GM12878 (cell line): ENCODE measurements at regions not wholly inside any gene's neighbourhood (a gene's known extent, or its start where the extent isn't known, plus 50 kb on each side); places are given as distances from the start of the nearest gene placed in this dataset.
"Not testable (repeated sequence)": the region's sequence is repeated elsewhere in the genome, so short reads cannot be mapped to it uniquely, and the experiment has no call there.

Source experiments
- ATAC-seq: fragments of 200-7000 bp; cut with Tn5 transposase; 3 replicates; pipeline ENCODE4 v1.9.1; 2020; ENCODE audit warnings: mild to moderate bottlenecking, moderate library complexity
- BruUV-seq: library from RNA; stranded (reverse); fragments of 400-500 nt; replicated peaks from 2 replicates; lab custom pipeline; 2021; lab: Mats Ljungman, UMichigan
- CTCF ChIA-PET: fragments of 300-600 bp; sonication (Branson Sonifier 250); formaldehyde crosslinking; extraction: SDS; loops from one replicate; lab custom pipeline; 2021; ENCODE audit warnings: inconsistent platforms; lab: Yijun Ruan, JAX
- POLR2A ChIA-PET: fragments of 350-600 bp; formaldehyde crosslinking; extraction: SDS; loops from one replicate; lab custom pipeline; 2021; ENCODE audit warnings: inconsistent platforms; lab: Charles Lee
- RAD21 ChIA-PET: fragments of 300-600 bp; sonication (Branson Sonifier 250); formaldehyde crosslinking; loops from one replicate; lab custom pipeline; 2023; ENCODE audit warnings: antibody characterized with exemption; ENCODE audit not compliant: unreplicated experiment; lab: Charles Lee
- SMC1A ChIA-PET: fragments of 300-600 bp; sonication (Branson Sonifier 250); formaldehyde crosslinking; loops from one replicate; lab custom pipeline; 2023; ENCODE audit not compliant: unreplicated experiment, uncharacterized antibody; lab: Charles Lee
- DNase-seq: peaks from one replicate; pipeline ENCODE4 v3.0.0-alpha.2; 2011; ENCODE audit warnings: low read depth, low spot score
- FAIRE-seq: peaks from 3 replicates; lab custom pipeline; 2011; peaks lifted over from hg19 to GRCh38; lab: Jason Lieb, UNC
- H2AFZ ChIP-seq: 2 replicates; pipeline ENCODE4 v1.6.0; 2011; ENCODE audit warnings: low read depth, low read length, control low read depth; ENCODE audit not compliant: control insufficient read depth
- H3K27ac ChIP-seq: 2 replicates; pipeline ENCODE4 v1.5.1; 2011; ENCODE audit warnings: control low read depth; ENCODE audit not compliant: control insufficient read depth, insufficient read depth
- H3K27me3 ChIP-seq, 2 experiments: replicated peaks in 1 of 2; 2 replicates each; pipeline versions ENCODE4 v1.6.0 to v1.6.1; 2011; ENCODE audit warnings: low read length in 1 of 2; ENCODE audit not compliant: control insufficient read depth in 2 of 2, insufficient read depth in 2 of 2
- H3K36me3 ChIP-seq, 2 experiments: 2 replicates each; pipeline ENCODE4 v1.5.1; 2011; ENCODE audit warnings: low read length in 1 of 2; ENCODE audit not compliant: control insufficient read depth in 2 of 2, insufficient read depth in 2 of 2
- H3K4me1 ChIP-seq: 2 replicates; pipeline ENCODE4 v1.6.1; 2011; ENCODE audit warnings: mild to moderate bottlenecking, low read length, moderate library complexity, mixed read lengths; ENCODE audit not compliant: control insufficient read depth, insufficient read depth
- H3K4me2 ChIP-seq: 2 replicates; pipeline ENCODE4 v1.6.0; 2011; ENCODE audit warnings: control low read depth; ENCODE audit not compliant: control insufficient read depth, insufficient read depth
- H3K4me3 ChIP-seq: fragments of 200-600 bp; sonication (generic); 2 replicates; pipeline ENCODE4 v1.5.1; 2016
- H3K79me2 ChIP-seq: 2 replicates; pipeline ENCODE4 v1.6.0; 2011; ENCODE audit warnings: low read length; ENCODE audit not compliant: control insufficient read depth, insufficient read depth
- H3K9ac ChIP-seq: 2 replicates; pipeline ENCODE4 v1.8.0; 2011; ENCODE audit warnings: low read length, control low read depth, mixed read lengths; ENCODE audit not compliant: control insufficient read depth, insufficient read depth
- H3K9me3 ChIP-seq: replicated peaks from 3 replicates; pipeline ENCODE4 v1.5.1; 2011; ENCODE audit warnings: mild to moderate bottlenecking, low read length; ENCODE audit not compliant: control insufficient read depth, insufficient read depth
- H4K20me1 ChIP-seq: 2 replicates; pipeline ENCODE4 v1.6.0; 2011; ENCODE audit not compliant: control insufficient read depth, insufficient read depth
- ATF7 ChIP-seq: fragments of 450-650 bp; IDR thresholded peaks from 2 replicates; pipeline ENCODE4 v1.6.1; 2016; ENCODE audit warnings: low read depth, mild to moderate bottlenecking
- BACH1 ChIP-seq: fragments of 450-650 bp; IDR thresholded peaks from 2 replicates; pipeline ENCODE4 v1.6.1; 2017; ENCODE audit warnings: mild to moderate bottlenecking, borderline replicate concordance
- BCL11A ChIP-seq: IDR thresholded peaks from 2 replicates; pipeline ENCODE4 v1.6.1; 2011; ENCODE audit warnings: low read depth, low read length
- CBX5 ChIP-seq: sonication (generic); IDR thresholded peaks from 2 replicates; pipeline ENCODE4 v1.6.1; 2016; ENCODE audit warnings: low read depth, moderate library complexity, mild to moderate bottlenecking, inconsistent platforms
- CREB1 ChIP-seq: IDR thresholded peaks from 2 replicates; pipeline ENCODE4 v1.6.1; 2012; ENCODE audit warnings: low read depth, mild to moderate bottlenecking, inconsistent platforms
- ESRRA ChIP-seq: IDR thresholded peaks from 2 replicates; pipeline ENCODE4 v1.6.1; 2012; ENCODE audit warnings: mild to moderate bottlenecking, low read length, improper control_type of control experiment
- HCFC1 ChIP-seq: fragments of 150-350 bp; IDR thresholded peaks from 2 replicates; pipeline ENCODE4 v1.6.1; 2014; ENCODE audit warnings: low read length
- HDAC2 ChIP-seq: fragments of 200-600 bp; sonication (generic); IDR thresholded peaks from 2 replicates; pipeline ENCODE4 v1.6.1; 2017
- IRF4 ChIP-seq: IDR thresholded peaks from 2 replicates; pipeline ENCODE4 v1.6.1; 2011; ENCODE audit warnings: low read depth, low read length
- LARP7 ChIP-seq: fragments of 450-650 bp; IDR thresholded peaks from 2 replicates; pipeline ENCODE4 v1.6.1; 2017; ENCODE audit warnings: mild to moderate bottlenecking
- PAX5 ChIP-seq: IDR thresholded peaks from 2 replicates; pipeline ENCODE4 v1.6.1; 2011; ENCODE audit warnings: low read depth, low read length, borderline replicate concordance
- SIN3A ChIP-seq: IDR thresholded peaks from 2 replicates; pipeline ENCODE4 v1.6.1; 2012; ENCODE audit warnings: low read depth, low read length, improper control_type of control experiment
- SPI1 ChIP-seq: IDR thresholded peaks from 2 replicates; pipeline ENCODE4 v1.6.1; 2011; ENCODE audit warnings: low read depth, mild to moderate bottlenecking, low read length, moderate library complexity, borderline replicate concordance; ENCODE audit not compliant: insufficient read depth
- STAT1 ChIP-seq: fragments of 450-650 bp; conservative IDR thresholded peaks from 2 replicates; pipeline ENCODE4 v1.6.1; 2014; ENCODE audit warnings: antibody characterized with exemption, mild to moderate bottlenecking
- TAF1 ChIP-seq: IDR thresholded peaks from 2 replicates; pipeline ENCODE4 v1.6.1; 2011; ENCODE audit warnings: mild to moderate bottlenecking, low read depth, low read length, borderline replicate concordance
- WRNIP1 ChIP-seq: IDR thresholded peaks from 2 replicates; pipeline ENCODE4 v1.6.1; 2011; ENCODE audit warnings: low read depth, low read length, improper control_type of control experiment, borderline replicate concordance
- WGBS: methylation state at CpG from one replicate; pipeline ENCODE4 v1.1.6; 2016; ENCODE audit warnings: low lambda C conversion rate; ENCODE audit not compliant: insufficient replicate concordance, insufficient coverage; ENCODE audit errors: missing lambda C conversion rate; 5-methylcytosine and 5-hydroxymethylcytosine counted together
- in situ Hi-C: fragments of 300-500 bp; cut with MboI; formaldehyde crosslinking; loops from 9 replicates; pipeline ENCODE4 v1.14.3; 2018; ENCODE audit warnings: mixed read lengths
- intact Hi-C: fragments of 100-400 bp; cut with micrococcal nuclease; formaldehyde crosslinking; loops from one replicate; pipeline ENCODE4 v1.14.2; 2022; ENCODE audit not compliant: unreplicated experiment
- TF ChIP-seq, protein P1 (sequence below): fragments of 450-650 bp; IDR thresholded peaks from 2 replicates; pipeline ENCODE4 v1.6.1; 2014; ENCODE audit warnings: mild to moderate bottlenecking
- TF ChIP-seq, protein P2 (sequence below): IDR thresholded peaks from 2 replicates; pipeline ENCODE4 v1.6.1; 2012; ENCODE audit warnings: low read length, inconsistent platforms

DNA sequence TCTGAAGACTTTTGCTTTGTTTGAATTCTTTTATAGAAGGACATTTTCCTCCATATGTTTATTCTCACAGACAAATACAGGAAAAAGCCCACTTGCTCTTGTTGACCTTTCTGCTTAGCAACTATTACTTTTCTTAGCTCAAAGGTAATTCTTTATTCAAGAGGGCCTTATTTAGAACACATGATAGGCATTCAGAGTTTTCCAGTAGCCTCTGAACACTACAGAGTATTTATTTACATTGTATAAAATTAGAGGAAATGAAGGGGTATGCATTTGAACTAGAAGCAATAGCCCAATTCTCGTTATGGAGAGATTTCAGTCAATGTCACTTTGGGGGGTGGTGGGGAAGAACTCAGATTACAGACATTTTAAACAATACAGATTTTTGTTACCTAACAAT lies 581.7 kb downstream of the KCNJ2 start:
- in situ Hi-C loops: loop anchor here (25.0 kb wide), 1 partner anchor 1636 kb away; no protein-coding TSS in a partner anchor
- Histone ChIP-seq H3K4me2 (no peak overlapping the region), H3K79me2 (no peaks in the 10 kb centered on the region), H3K27me3 (no peaks in the 10 kb centered on the region), H3K36me3 (no peaks in the 10 kb centered on the region), H3K4me3 (no peak overlapping the region)
- RAD21 ChIA-PET: no interaction called here
- 0% methylated on average over 1 of the region's 1 CpG for WGBS
- intact Hi-C loops: no loop called here
- DNase-seq: no peak
- TF ChIP-seq HCFC1 (no peak), BACH1 (no peak), IRF4 (no peak), ATF7 (no peak), CREB1 (no peak), SPI1 (no peak), CBX5 (no peak), PAX5 (no peak), TAF1 (no peak), ESRRA (no peak), SIN3A (no peak), LARP7 (no peak), BCL11A (no peak), HDAC2 (no peak), WRNIP1 (no peak), STAT1 (no peak)
- TF ChIP-seq, protein P1, sequence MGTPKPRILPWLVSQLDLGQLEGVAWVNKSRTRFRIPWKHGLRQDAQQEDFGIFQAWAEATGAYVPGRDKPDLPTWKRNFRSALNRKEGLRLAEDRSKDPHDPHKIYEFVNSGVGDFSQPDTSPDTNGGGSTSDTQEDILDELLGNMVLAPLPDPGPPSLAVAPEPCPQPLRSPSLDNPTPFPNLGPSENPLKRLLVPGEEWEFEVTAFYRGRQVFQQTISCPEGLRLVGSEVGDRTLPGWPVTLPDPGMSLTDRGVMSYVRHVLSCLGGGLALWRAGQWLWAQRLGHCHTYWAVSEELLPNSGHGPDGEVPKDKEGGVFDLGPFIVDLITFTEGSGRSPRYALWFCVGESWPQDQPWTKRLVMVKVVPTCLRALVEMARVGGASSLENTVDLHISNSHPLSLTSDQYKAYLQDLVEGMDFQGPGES: no peak
- TF ChIP-seq, protein P2, sequence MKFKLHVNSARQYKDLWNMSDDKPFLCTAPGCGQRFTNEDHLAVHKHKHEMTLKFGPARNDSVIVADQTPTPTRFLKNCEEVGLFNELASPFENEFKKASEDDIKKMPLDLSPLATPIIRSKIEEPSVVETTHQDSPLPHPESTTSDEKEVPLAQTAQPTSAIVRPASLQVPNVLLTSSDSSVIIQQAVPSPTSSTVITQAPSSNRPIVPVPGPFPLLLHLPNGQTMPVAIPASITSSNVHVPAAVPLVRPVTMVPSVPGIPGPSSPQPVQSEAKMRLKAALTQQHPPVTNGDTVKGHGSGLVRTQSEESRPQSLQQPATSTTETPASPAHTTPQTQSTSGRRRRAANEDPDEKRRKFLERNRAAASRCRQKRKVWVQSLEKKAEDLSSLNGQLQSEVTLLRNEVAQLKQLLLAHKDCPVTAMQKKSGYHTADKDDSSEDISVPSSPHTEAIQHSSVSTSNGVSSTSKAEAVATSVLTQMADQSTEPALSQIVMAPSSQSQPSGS: no peak
- TF ChIP-seq, all 136 proteins: peak for 0
- H3K4me1 ChIP-seq: no peaks in the 10 kb centered on the region
- no peak for ATAC-seq
- POLR2A ChIA-PET: no interaction called here
- no TSS peak for BruUV-seq
- CTCF ChIA-PET: no interaction called here
- SMC1A ChIA-PET: no interaction called here
- H3K27ac ChIP-seq: no peak overlapping the region
- FAIRE-seq: no peak
- no peak overlapping the region for H3K9ac ChIP-seq
- no peaks in the 10 kb centered on the region for H3K9me3 ChIP-seq
- no peaks in the 10 kb centered on the region for H4K20me1 ChIP-seq
- H2AFZ ChIP-seq: no peak overlapping the region

DNA sequence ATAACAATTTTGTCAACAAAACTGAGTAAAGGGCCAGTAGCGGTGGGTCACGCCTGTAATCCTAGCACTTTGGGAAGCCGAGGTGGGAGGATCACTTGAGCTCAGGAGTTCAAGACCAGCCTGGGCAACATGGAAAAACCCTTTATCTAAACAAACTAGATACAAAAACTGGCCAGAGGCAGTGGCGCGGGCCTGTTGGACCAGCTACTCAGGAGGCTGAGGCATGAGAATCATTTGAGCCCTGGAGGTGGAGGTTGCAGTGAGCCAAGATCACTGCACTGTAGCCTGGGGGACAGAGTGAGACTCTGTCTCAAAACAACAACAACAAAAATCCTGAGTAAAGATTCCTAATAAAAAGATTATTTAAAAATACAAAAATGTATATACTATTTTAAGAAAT lies 583.1 kb downstream of the KCNJ2 start:
- DNase-seq, H3K9me3 ChIP-seq, H3K27me3 ChIP-seq, intact Hi-C loops, H3K36me3 ChIP-seq, POLR2A ChIA-PET, H3K9ac ChIP-seq, H3K79me2 ChIP-seq, SMC1A ChIA-PET, FAIRE-seq, BruUV-seq, H3K4me3 ChIP-seq, H2AFZ ChIP-seq, RAD21 ChIA-PET, H4K20me1 ChIP-seq, H3K27ac ChIP-seq, ATAC-seq, H3K4me2 ChIP-seq, H3K4me1 ChIP-seq: not testable (repeated sequence)
- WGBS: 56% methylated on average over 5 of the region's 5 CpGs
- CTCF ChIA-PET: interaction anchor here (1.4 kb wide), 1 partner anchor 15 kb away, joined by 9 read pairs; no protein-coding TSS in a partner anchor
- in situ Hi-C loops: loop anchor here (25.0 kb wide), 1 partner anchor 1635 kb away; no protein-coding TSS in a partner anchor
